HG02642 (cell line): ENCODE measurements at regions not wholly inside any gene's neighbourhood (a gene's known extent, or its start where the extent isn't known, plus 50 kb on each side); places are given as distances from the start of the nearest gene placed in this dataset.
A peak's percentile ranks its signal among the peaks of the same experiment; 100 is the strongest.
"Not testable (repeated sequence)": the region's sequence is repeated elsewhere in the genome, so short reads cannot be mapped to it uniquely, and the experiment has no call there.

Experiments
- ATAC-seq: cut with Tn5 transposase; IDR thresholded peaks from one replicate; pipeline ENCODE4 v1.9.1; 2021; ENCODE audit warnings: mild to moderate bottlenecking; ENCODE audit not compliant: unreplicated experiment, poor library complexity

GRCh38 chr6:14782921-14783464 is 462.9 kb upstream of the JARID2 start:
- not testable (repeated sequence) for ATAC-seq

GRCh38 chr6:14783594-14783993 is 462.3 kb upstream of the JARID2 start:
- no peak for ATAC-seq

- no peak for ATAC-seq
Observed at GRCh38 chr6:14784596-14785492, 461.0 kb upstream of the JARID2 start.

- ATAC-seq: no peak
Observed at GRCh38 chr6:14785493-14785790, 460.4 kb upstream of the JARID2 start.

- ATAC-seq: no peak
Observed at GRCh38 chr6:14786008-14786407, 459.9 kb upstream of the JARID2 start.

GRCh38 chr6:14786455-14786854 is 459.4 kb upstream of the JARID2 start:
- ATAC-seq: no peak

- ATAC-seq: no peak
Observed at GRCh38 chr6:14787250-14787649, 458.6 kb upstream of the JARID2 start.

- ATAC-seq: no peak
Observed at GRCh38 chr6:14787677-14788076, 458.2 kb upstream of the JARID2 start.

- no peak for ATAC-seq
Observed at GRCh38 chr6:14789996-14790395, 455.9 kb upstream of the JARID2 start.

GRCh38 chr6:14790976-14791375 is 454.9 kb upstream of the JARID2 start:
- ATAC-seq: no peak

- ATAC-seq: no peak
Observed at GRCh38 chr6:14791526-14791925, 454.3 kb upstream of the JARID2 start.

- no peak for ATAC-seq
Observed at GRCh38 chr6:14792118-14792955, 453.5 kb upstream of the JARID2 start.

GRCh38 chr6:14795451-14795850 is 450.4 kb upstream of the JARID2 start:
- ATAC-seq: no peak

GRCh38 chr6:14796974-14797762 is 448.7 kb upstream of the JARID2 start:
- no peak for ATAC-seq

GRCh38 chr6:14797875-14798593 is 447.8 kb upstream of the JARID2 start:
- ATAC-seq: no peak

GRCh38 chr6:14798594-14798982 is 447.3 kb upstream of the JARID2 start:
- no peak for ATAC-seq

GRCh38 chr6:14798996-14799588 is 446.8 kb upstream of the JARID2 start:
- no peak for ATAC-seq

- peak; percentile 74 for ATAC-seq
Observed at GRCh38 chr6:14799928-14800327, 445.9 kb upstream of the JARID2 start.

- no peak for ATAC-seq
Observed at GRCh38 chr6:14802514-14803160, 443.2 kb upstream of the JARID2 start.
